ENCODE measurements at regions not wholly inside any gene's neighbourhood (a gene's known extent, or its start where the extent isn't known, plus 50 kb on each side); places are given as distances from the start of the nearest gene placed in this dataset.

DNA sequence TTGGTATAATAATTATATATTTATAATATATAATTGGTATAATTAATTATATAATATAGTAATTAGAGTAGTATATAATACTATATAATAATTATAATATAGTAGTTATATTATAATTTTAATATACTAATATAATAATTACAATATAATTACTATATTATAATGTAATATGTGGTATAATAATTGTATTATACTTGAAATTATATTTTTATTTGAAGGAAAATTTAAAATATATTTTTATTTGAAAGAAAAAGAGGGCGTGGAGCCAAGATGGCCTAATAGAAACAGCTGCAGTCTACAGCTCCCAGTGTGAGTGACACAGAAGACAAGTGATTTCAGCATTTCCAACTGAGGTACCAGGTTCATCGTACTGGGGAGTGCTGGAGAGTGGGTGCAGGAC lies 365.9 kb downstream of the MMUT start:
- Histone ChIP-seq H3K4me3 (ENCODE audit: insufficient read depth, low read length, poor library complexity, severe bottlenecking) (no peak overlapping the region), H4K20me1 (ENCODE audit: low read depth, low read length) (no peaks in the 10 kb centered on the region), H3K9me3 (ENCODE audit: insufficient read depth, low read length) (no peaks in the 10 kb centered on the region), H3K27ac (ENCODE audit: low read depth, low read length) (no peak overlapping the region), H3F3A (ENCODE audit: insufficient read depth) (no peaks in the 10 kb centered on the region), H2AFZ (ENCODE audit: low read depth, low read length, severe bottlenecking) (no peak overlapping the region), H3K36me3 (ENCODE audit: low read length) (no peaks in the 10 kb centered on the region), H3K79me2 (ENCODE audit: insufficient read depth, low read length) (no peaks in the 10 kb centered on the region), H3K4me2 (ENCODE audit: low read depth, low read length, poor library complexity, severe bottlenecking) (no peak overlapping the region), H3K27me3 (ENCODE audit: low read length) (no peaks in the 10 kb centered on the region), H3K9me2 (replicated peaks; ENCODE audit: insufficient read depth, low read length) (no peaks in the 10 kb centered on the region), H3K9ac (ENCODE audit: low read length) (no peak overlapping the region)
- TF ChIP-seq CTCF (IDR thresholded peaks at IDR 0.05; ENCODE audit: insufficient read depth, low read length, poor library complexity, severe bottlenecking) = no peak
- TF ChIP-seq EZH2phosphoT487 (conservative IDR thresholded peaks at IDR 0.05; ENCODE audit: low read length) = no peak

DNA sequence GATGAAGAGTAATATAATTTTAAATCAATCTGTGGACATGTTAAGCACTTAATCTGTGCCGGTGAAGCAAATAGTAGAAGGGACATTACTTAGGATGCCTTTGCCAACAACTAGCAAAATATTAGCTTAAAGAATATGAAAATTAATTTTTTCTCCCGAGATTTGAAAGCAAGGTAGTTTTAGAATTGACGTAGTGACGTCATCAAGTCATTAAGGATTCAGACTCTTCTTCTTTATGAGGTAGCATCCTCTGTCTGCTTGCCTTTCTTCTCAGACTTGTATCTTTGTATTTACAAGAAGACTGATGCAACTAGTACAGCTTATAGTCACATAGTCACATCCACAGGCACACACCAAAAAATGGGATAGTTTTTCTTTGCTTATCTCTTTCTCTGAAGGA lies 374.4 kb downstream of the MMUT start:
- Histone ChIP-seq H3K4me2 (ENCODE audit: low read depth, low read length, poor library complexity, severe bottlenecking) (no peak overlapping the region), H2AFZ (ENCODE audit: low read depth, low read length, severe bottlenecking) (no peak overlapping the region), H3K36me3 (ENCODE audit: low read length) (no peaks in the 10 kb centered on the region), H3K9me2 (replicated peaks; ENCODE audit: insufficient read depth, low read length) (no peaks in the 10 kb centered on the region), H3K79me2 (ENCODE audit: insufficient read depth, low read length) (no peaks in the 10 kb centered on the region), H3F3A (ENCODE audit: insufficient read depth) (no peaks in the 10 kb centered on the region), H3K27ac (ENCODE audit: low read depth, low read length) (no peak overlapping the region), H3K9me3 (ENCODE audit: insufficient read depth, low read length) (no peaks in the 10 kb centered on the region), H4K20me1 (ENCODE audit: low read depth, low read length) (no peaks in the 10 kb centered on the region), H3K4me3 (ENCODE audit: insufficient read depth, low read length, poor library complexity, severe bottlenecking) (no peak overlapping the region), H3K9ac (ENCODE audit: low read length) (no peak overlapping the region), H3K27me3 (ENCODE audit: low read length) (no peaks in the 10 kb centered on the region)
- TF ChIP-seq EZH2phosphoT487 (conservative IDR thresholded peaks at IDR 0.05; ENCODE audit: low read length) = no peak

- Histone ChIP-seq H3K27me3 (ENCODE audit: low read length) (no peaks in the 10 kb centered on the region), H3K4me3 (ENCODE audit: insufficient read depth, low read length, poor library complexity, severe bottlenecking) (no peak overlapping the region), H3K36me3 (ENCODE audit: low read length) (no peaks in the 10 kb centered on the region), H4K20me1 (ENCODE audit: low read depth, low read length) (no peaks in the 10 kb centered on the region), H3K9me3 (ENCODE audit: insufficient read depth, low read length) (no peaks in the 10 kb centered on the region), H3K4me2 (ENCODE audit: low read depth, low read length, poor library complexity, severe bottlenecking) (no peak overlapping the region), H2AFZ (ENCODE audit: low read depth, low read length, severe bottlenecking) (no peak overlapping the region), H3K9me2 (replicated peaks; ENCODE audit: insufficient read depth, low read length) (no peaks in the 10 kb centered on the region), H3K9ac (ENCODE audit: low read length) (no peak overlapping the region), H3F3A (ENCODE audit: insufficient read depth) (no peaks in the 10 kb centered on the region), H3K79me2 (ENCODE audit: insufficient read depth, low read length) (no peaks in the 10 kb centered on the region), H3K27ac (ENCODE audit: low read depth, low read length) (no peak overlapping the region)
- no peak for TF ChIP-seq CTCF (IDR thresholded peaks at IDR 0.05; ENCODE audit: insufficient read depth, low read length, poor library complexity, severe bottlenecking)
- TF ChIP-seq EZH2phosphoT487 (conservative IDR thresholded peaks at IDR 0.05; ENCODE audit: low read length) = no peak
Observed at GRCh38 chr6:49087369-49087768, 375.7 kb downstream of the MMUT start.

DNA sequence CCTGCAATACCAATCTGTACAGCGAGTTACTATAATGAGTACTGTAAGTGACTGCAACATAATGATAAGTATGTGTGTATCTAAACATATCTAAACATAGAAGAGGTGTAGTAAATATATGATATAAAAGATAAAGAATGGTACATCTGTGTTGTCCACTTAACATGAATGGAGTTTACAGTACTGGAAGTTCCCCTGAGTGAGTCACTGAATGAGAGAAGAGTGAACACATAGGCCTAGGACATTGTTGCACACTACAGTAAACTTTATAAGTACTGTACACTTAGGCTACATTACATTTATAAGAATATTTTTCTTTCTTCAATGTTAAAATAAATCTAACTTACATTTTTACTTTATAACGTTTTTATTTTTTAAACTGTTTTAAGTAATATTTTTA lies 380.4 kb downstream of the MMUT start:
- no peaks in the 10 kb centered on the region for H3K79me2 ChIP-seq (ENCODE audit: insufficient read depth, low read length)
- H3K9me2 ChIP-seq (replicated peaks; ENCODE audit: insufficient read depth, low read length) = no peaks in the 10 kb centered on the region
- H3K27ac ChIP-seq (ENCODE audit: low read depth, low read length) = no peak overlapping the region
- no peaks in the 10 kb centered on the region for H4K20me1 ChIP-seq (ENCODE audit: low read depth, low read length)
- TF ChIP-seq EZH2phosphoT487 (conservative IDR thresholded peaks at IDR 0.05; ENCODE audit: low read length) (no peak), CTCF (IDR thresholded peaks at IDR 0.05; ENCODE audit: insufficient read depth, low read length, poor library complexity, severe bottlenecking) (no peak)
- H3F3A ChIP-seq (ENCODE audit: insufficient read depth) = no peaks in the 10 kb centered on the region
- H3K4me3 ChIP-seq (ENCODE audit: insufficient read depth, low read length, poor library complexity, severe bottlenecking) = no peak overlapping the region
- no peak overlapping the region for H3K4me2 ChIP-seq (ENCODE audit: low read depth, low read length, poor library complexity, severe bottlenecking)
- H2AFZ ChIP-seq (ENCODE audit: low read depth, low read length, severe bottlenecking) = no peak overlapping the region
- H3K27me3 ChIP-seq (ENCODE audit: low read length) = no peaks in the 10 kb centered on the region
- no peak overlapping the region for H3K9ac ChIP-seq (ENCODE audit: low read length)
- H3K36me3 ChIP-seq (ENCODE audit: low read length) = 0 out of 2 replicates have a peak, but pooled peaks cover 2% of the 10 kb centered on the region
- peaks cover 4% of the 10 kb centered on the region; the same call in 1 of the 2 replicates for H3K9me3 ChIP-seq (ENCODE audit: insufficient read depth, low read length)
